HEK293T (cell line): ENCODE measurements at regions not wholly inside any gene's neighbourhood (a gene's known extent, or its start where the extent isn't known, plus 50 kb on each side); places are given as distances from the start of the nearest gene placed in this dataset.

Experiments
- CTCF ChIA-PET: fragments of 350-600 bp; formaldehyde crosslinking; extraction: SDS; loops from one replicate; lab custom pipeline; 2021; ENCODE audit warnings: antibody characterized with exemption, inconsistent platforms; lab: Yijun Ruan, JAX
- POLR2A ChIA-PET: fragments of 350-600 bp; formaldehyde crosslinking; extraction: SDS; loops from one replicate; lab custom pipeline; 2020; ENCODE audit warnings: antibody characterized with exemption, inconsistent platforms; lab: Yijun Ruan, JAX
- DNase-seq: peaks from one replicate; pipeline ENCODE4 v3.0.0; 2012; ENCODE audit warnings: mixed read lengths; ENCODE audit errors: extremely low spot score
- ARNT ChIP-seq: fragments of 450-650 bp; IDR thresholded peaks from 2 replicates; pipeline ENCODE4 v1.6.1; 2017; ENCODE audit warnings: mild to moderate bottlenecking
- BHLHE40 ChIP-seq: fragments of 450-650 bp; IDR thresholded peaks from 2 replicates; pipeline ENCODE4 v1.6.1; 2016; ENCODE audit warnings: mild to moderate bottlenecking, moderate library complexity, borderline replicate concordance
- CTBP1 ChIP-seq: fragments of 450-650 bp; IDR thresholded peaks from 2 replicates; pipeline ENCODE4 v1.6.1; 2016; ENCODE audit warnings: borderline replicate concordance
- ELF4 ChIP-seq: fragments of 450-650 bp; IDR thresholded peaks from 2 replicates; pipeline ENCODE4 v1.6.1; 2017; ENCODE audit warnings: antibody characterized with exemption
- FOXA1 ChIP-seq: fragments of 450-650 bp; IDR thresholded peaks from 2 replicates; pipeline ENCODE4 v1.6.1; 2016; ENCODE audit warnings: mild to moderate bottlenecking
- FOXK2 ChIP-seq: fragments of 450-650 bp; IDR thresholded peaks from 2 replicates; pipeline ENCODE4 v1.6.1; 2016; ENCODE audit warnings: mild to moderate bottlenecking
- FOXM1 ChIP-seq: fragments of 450-650 bp; IDR thresholded peaks from 2 replicates; pipeline ENCODE4 v1.6.1; 2017; ENCODE audit warnings: mild to moderate bottlenecking, borderline replicate concordance
- HDGF ChIP-seq: fragments of 450-650 bp; IDR thresholded peaks from 2 replicates; pipeline ENCODE4 v1.6.1; 2017; ENCODE audit warnings: antibody characterized with exemption, borderline replicate concordance
- L3MBTL2 ChIP-seq: fragments of 450-650 bp; conservative IDR thresholded peaks from 2 replicates; pipeline ENCODE4 v1.6.1; 2016; ENCODE audit warnings: mild to moderate bottlenecking
- LEF1 ChIP-seq: fragments of 450-650 bp; IDR thresholded peaks from 2 replicates; pipeline ENCODE4 v1.6.1; 2017; ENCODE audit warnings: mild to moderate bottlenecking, borderline replicate concordance
- NFRKB ChIP-seq: fragments of 450-650 bp; IDR thresholded peaks from 2 replicates; pipeline ENCODE4 v1.6.1; 2016; ENCODE audit warnings: mild to moderate bottlenecking, moderate library complexity
- SP1 ChIP-seq: fragments of 450-650 bp; IDR thresholded peaks from 2 replicates; pipeline ENCODE4 v1.6.1; 2017
- SUZ12 ChIP-seq: fragments of 450-650 bp; IDR thresholded peaks from 2 replicates; pipeline ENCODE4 v1.6.1; 2016; ENCODE audit warnings: mild to moderate bottlenecking
- TARDBP ChIP-seq: fragments of 450-650 bp; IDR thresholded peaks from 2 replicates; pipeline ENCODE4 v1.6.1; 2016
- ZNF384 ChIP-seq: fragments of 450-650 bp; IDR thresholded peaks from 2 replicates; pipeline ENCODE4 v1.6.1; 2016
- TF ChIP-seq, protein P1 (sequence below): fragments of 450-650 bp; IDR thresholded peaks from 2 replicates; pipeline ENCODE4 v1.6.1; 2016

DNA sequence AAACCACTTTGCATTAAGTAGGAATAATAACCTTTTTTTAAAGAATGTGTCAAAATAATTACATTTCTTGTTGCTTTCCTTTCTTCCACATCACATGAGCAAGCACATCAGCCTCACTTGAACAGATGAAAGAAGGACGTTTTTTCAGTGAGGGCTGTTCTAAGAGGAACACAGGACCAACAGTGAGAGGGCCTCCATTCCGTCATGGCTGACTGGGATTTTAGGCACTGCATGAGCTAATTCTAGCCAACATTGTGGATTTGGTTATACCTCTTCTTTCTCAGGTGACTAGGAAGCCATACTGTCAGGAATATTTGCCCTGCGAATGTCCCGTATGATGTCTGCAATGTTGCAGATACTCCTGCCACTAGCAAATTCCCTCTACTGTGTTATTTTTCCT is 87.6 kb downstream of the LINC00237 start:
- TF ChIP-seq, protein P1, sequence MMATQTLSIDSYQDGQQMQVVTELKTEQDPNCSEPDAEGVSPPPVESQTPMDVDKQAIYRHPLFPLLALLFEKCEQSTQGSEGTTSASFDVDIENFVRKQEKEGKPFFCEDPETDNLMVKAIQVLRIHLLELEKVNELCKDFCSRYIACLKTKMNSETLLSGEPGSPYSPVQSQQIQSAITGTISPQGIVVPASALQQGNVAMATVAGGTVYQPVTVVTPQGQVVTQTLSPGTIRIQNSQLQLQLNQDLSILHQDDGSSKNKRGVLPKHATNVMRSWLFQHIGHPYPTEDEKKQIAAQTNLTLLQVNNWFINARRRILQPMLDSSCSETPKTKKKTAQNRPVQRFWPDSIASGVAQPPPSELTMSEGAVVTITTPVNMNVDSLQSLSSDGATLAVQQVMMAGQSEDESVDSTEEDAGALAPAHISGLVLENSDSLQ: no peak
- no peak for TF ChIP-seq FOXM1
- TF ChIP-seq CTBP1: no peak
- TF ChIP-seq SP1: no peak
- no peak for TF ChIP-seq TARDBP
- DNase-seq: no peak
- CTCF ChIA-PET: no interaction called here
- POLR2A ChIA-PET: no interaction called here

DNA sequence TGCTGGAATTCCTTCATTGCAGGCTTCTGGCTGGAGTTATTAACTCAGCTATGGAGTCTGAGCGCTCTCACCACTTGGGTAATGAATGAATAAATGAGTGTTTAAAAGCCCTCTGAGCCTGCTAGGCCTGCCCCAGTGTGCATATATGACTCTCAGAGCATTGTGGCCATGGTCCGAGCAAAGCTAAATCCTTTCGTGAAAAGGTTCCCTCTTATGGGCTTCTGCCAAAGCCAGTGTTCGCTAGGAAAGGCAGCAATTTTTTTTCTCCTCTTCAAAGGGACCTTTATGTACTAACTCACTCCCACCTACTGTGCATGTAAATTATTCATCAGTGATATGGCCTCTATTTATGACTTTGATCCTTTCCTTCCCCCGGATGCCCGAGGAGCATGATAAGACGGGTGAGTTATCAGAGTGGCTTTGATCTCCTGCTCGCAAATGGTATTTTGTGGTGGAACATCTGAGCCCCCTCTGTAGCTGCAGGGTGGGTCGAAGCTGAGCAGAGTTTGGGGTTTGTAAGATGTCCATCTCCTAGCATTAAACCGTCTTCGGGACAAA is 88.6 kb downstream of the LINC00237 start:
- TF ChIP-seq ELF4: no peak
- TF ChIP-seq ARNT: no peak
- no peak for TF ChIP-seq TARDBP
- TF ChIP-seq SUZ12: no peak
- no peak for TF ChIP-seq SP1
- no peak for TF ChIP-seq BHLHE40
- TF ChIP-seq FOXM1: no peak
- TF ChIP-seq, protein P1: no peak
- no peak for TF ChIP-seq L3MBTL2
- TF ChIP-seq FOXK2: no peak
- no peak for TF ChIP-seq ZNF384
- no peak for TF ChIP-seq CTBP1
- no peak for TF ChIP-seq LEF1
- no peak for TF ChIP-seq FOXA1
- TF ChIP-seq HDGF: no peak
- ChIA-PET POLR2A (no interaction called here), CTCF (no interaction called here)
- DNase-seq: no peak

DNA sequence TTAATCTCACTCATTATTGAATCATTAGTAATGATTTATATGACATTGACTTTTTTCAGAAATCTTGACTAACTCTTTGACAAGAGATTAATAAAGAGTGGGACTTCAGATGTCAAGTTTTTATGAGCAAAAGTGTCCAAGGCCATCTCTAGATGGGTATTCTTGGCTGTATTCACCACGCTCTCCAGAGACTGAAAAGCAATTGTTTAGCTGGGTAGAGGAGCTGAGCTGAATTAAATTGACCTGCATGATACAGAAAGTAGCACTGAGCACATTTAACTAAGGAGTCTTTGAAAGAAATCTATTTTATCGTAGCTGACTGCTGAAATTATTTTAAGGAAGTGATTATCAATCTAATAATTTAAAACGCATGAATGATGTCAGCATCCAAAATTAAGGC is 89.4 kb downstream of the LINC00237 start:
- POLR2A ChIA-PET: no interaction called here
- no peak for DNase-seq
- TF ChIP-seq LEF1: no peak
- TF ChIP-seq CTBP1: no peak
- no peak for TF ChIP-seq NFRKB
- no peak for TF ChIP-seq FOXA1
- TF ChIP-seq ZNF384: no peak
- no peak for TF ChIP-seq FOXM1
- TF ChIP-seq SUZ12: no peak
- TF ChIP-seq, protein P1: no peak
- no peak for TF ChIP-seq ARNT
- no peak for TF ChIP-seq HDGF
- TF ChIP-seq TARDBP: no peak
- no peak for TF ChIP-seq BHLHE40
- no peak for TF ChIP-seq L3MBTL2
- TF ChIP-seq SP1: no peak
- no peak for TF ChIP-seq ELF4
- TF ChIP-seq FOXK2: no peak
- CTCF ChIA-PET: no interaction called here

GRCh38 chr20:21014528-21014927 is 91.6 kb downstream of the LINC00237 start:
- POLR2A ChIA-PET: no interaction called here
- CTCF ChIA-PET: no interaction called here
- no peak for DNase-seq
- no peak for TF ChIP-seq TARDBP
- no peak for TF ChIP-seq HDGF

- TF ChIP-seq FOXA1 (no peak), HDGF (no peak), LEF1 (no peak), SUZ12 (no peak), FOXK2 (no peak), ARNT (no peak), BHLHE40 (no peak), SP1 (no peak), TARDBP (no peak)
- POLR2A ChIA-PET: no interaction called here
- no peak for DNase-seq
- CTCF ChIA-PET: no interaction called here
Measured at GRCh38 chr20:21008951-21009350, 97.2 kb downstream of the LINC00237 start.

GRCh38 chr20:21006611-21007010 is 99.5 kb downstream of the LINC00237 start:
- ChIA-PET CTCF (no interaction called here), POLR2A (no interaction called here)
- DNase-seq: no peak
- TF ChIP-seq LEF1: no peak

DNA sequence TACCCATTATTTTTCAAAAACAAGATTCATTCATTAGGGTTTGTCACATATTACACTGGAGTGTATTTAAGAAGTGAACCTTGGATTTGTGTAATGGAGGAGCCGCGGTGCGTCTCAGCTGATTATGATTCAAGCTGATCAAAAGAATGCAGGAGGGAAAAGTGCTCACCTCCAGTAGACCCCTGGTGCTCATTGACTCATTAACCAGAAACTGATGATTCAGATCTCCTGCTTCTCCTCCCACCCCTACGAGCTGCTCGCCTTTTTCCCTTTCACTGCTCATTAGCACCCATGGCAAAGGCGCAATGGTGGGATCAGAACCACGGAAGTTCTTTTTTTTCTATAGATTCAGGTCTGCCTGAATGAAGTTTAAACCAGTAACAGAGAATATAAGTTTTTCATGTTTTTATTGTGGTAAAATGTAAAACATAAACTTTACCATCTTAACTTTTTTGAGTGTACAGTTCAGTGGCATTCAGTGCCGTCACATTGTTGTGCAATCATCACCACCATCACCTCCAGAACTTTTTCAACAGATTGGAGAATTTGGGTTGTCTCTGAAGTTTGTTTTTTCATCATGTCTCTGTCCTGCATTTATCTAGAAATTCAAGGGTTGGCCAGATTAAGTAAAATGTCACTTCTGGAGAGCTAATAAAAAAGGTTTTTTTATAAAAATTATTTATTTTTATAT is 101.6 kb downstream of the LINC00237 start:
- DNase-seq: no peak
- ChIA-PET POLR2A (no interaction called here), CTCF (no interaction called here)
- TF ChIP-seq ZNF384: no peak
- no peak for TF ChIP-seq SUZ12
- TF ChIP-seq ARNT: no peak
- TF ChIP-seq, protein P1: no peak
- no peak for TF ChIP-seq FOXM1
- no peak for TF ChIP-seq TARDBP
- TF ChIP-seq FOXK2: no peak
- no peak for TF ChIP-seq HDGF
- TF ChIP-seq L3MBTL2: no peak
- TF ChIP-seq SP1: no peak
- no peak for TF ChIP-seq BHLHE40
- TF ChIP-seq ELF4: no peak
- TF ChIP-seq LEF1: no peak
- no peak for TF ChIP-seq CTBP1
- no peak for TF ChIP-seq NFRKB
- no peak for TF ChIP-seq FOXA1
